ENCODE measurements at regions not wholly inside any gene's neighbourhood (a gene's known extent, or its start where the extent isn't known, plus 50 kb on each side); places are given as distances from the start of the nearest gene placed in this dataset.

DNA sequence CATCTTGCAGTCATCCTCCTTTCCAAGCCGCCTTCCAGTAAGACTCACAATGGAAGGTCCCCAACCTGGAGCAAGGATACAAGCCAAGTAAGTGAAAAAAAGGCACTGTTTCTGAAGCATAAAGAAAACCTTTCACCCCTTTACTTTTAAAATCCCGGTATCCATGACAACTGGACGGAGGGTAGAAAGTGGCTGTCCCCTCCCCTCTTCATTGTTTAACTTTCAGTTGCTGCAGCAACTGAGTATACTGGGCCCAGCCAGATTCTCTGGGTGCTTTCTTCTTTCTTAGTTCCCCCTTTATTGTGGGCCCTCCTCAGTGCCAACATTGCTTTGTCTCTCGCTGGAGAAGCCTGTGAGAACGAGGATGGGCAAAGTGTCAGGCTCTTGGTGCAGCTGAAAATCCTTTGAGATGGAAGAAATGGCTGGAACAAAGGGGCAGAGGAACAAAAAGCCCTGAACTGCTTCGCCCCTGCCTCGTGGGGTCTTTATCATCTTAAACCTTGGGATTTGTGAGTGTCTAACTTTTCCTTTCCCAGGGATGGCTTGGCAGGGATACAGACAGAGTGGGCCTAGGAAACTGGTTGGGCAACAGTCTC, 224.0 kb upstream of the RGMA start:
- no peaks in the 10 kb centered on the region for H3K9me3 ChIP-seq (ENCODE audit: low read depth)
- no peak for DNase-seq
- H3K27ac ChIP-seq, result no peak overlapping the region
- no peak overlapping the region for H2AFZ ChIP-seq
- TF ChIP-seq EZH2phosphoT487 (IDR thresholded peaks at IDR 0.05; ENCODE audit: insufficient read depth, low read depth) (no peak), EZH2 (IDR thresholded peaks at IDR 0.05; ENCODE audit: insufficient read depth, poor library complexity, severe bottlenecking) (no peak)
- H3K4me1 ChIP-seq (ENCODE audit: insufficient read depth), result no peaks in the 10 kb centered on the region
- in situ Hi-C loops (cut with MboI), result no loop called here
- 14 to 15% methylated on average over 7 of the region's 7 CpGs for whole genome bisulfite sequencing, 2 experiments (ENCODE audit: low coverage in 1 of 2, low lambda C conversion rate in 2 of 2, missing lambda C conversion rate in 2 of 2)
- no peak overlapping the region for H3K9ac ChIP-seq
- H3K27me3 ChIP-seq (replicated peaks; ENCODE audit: insufficient read depth), result no peaks in the 10 kb centered on the region
- H4K20me1 ChIP-seq (ENCODE audit: insufficient read depth), result no peaks in the 10 kb centered on the region
- no peaks in the 10 kb centered on the region for H3K79me2 ChIP-seq (ENCODE audit: insufficient read depth)
- H3K4me2 ChIP-seq (ENCODE audit: unreplicated experiment), result no peak overlapping the region
- no peaks in the 10 kb centered on the region for H3K36me3 ChIP-seq (ENCODE audit: low read depth)
- H3K9me2 ChIP-seq (ENCODE audit: insufficient read depth), result no peaks in the 10 kb centered on the region
- no peaks in the 10 kb centered on the region for H3F3A ChIP-seq (ENCODE audit: insufficient read depth)
- no peak overlapping the region for H3K4me3 ChIP-seq

DNA sequence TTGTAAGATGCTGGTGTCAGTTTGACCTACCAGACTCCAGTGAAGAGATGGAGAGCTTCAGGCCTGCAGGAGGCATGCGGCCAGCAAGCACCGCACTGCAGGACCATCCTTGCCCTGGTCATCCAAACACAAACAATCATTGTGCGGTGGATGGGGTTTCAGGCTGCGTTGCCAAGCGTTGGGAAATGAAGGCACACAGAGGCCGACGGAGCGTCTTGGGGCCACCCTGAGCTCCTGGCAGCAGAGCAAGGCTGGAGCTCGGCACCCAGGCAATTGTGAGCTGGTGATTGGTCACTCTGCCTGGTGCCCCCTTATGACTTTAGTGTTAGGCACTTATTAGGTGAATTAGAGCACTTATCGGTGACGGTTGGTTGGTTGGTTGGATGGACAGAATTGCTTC, 222.6 kb upstream of the RGMA start:
- Histone ChIP-seq H3K9me3 (ENCODE audit: low read depth) (no peaks in the 10 kb centered on the region), H3K27ac (no peak overlapping the region), H2AFZ (no peak overlapping the region), H3K27me3 (replicated peaks; ENCODE audit: insufficient read depth) (no peaks in the 10 kb centered on the region), H3F3A (ENCODE audit: insufficient read depth) (no peaks in the 10 kb centered on the region), H3K9me2 (ENCODE audit: insufficient read depth) (no peaks in the 10 kb centered on the region), H3K4me1 (ENCODE audit: insufficient read depth) (no peaks in the 10 kb centered on the region), H3K36me3 (ENCODE audit: low read depth) (no peaks in the 10 kb centered on the region), H4K20me1 (ENCODE audit: insufficient read depth) (no peaks in the 10 kb centered on the region), H3K4me3 (no peak overlapping the region), H3K9ac (no peak overlapping the region), H3K4me2 (ENCODE audit: unreplicated experiment) (no peak overlapping the region), H3K79me2 (ENCODE audit: insufficient read depth) (no peaks in the 10 kb centered on the region)
- no peak for TF ChIP-seq EZH2 (IDR thresholded peaks at IDR 0.05; ENCODE audit: insufficient read depth, poor library complexity, severe bottlenecking)
- TF ChIP-seq EZH2phosphoT487 (IDR thresholded peaks at IDR 0.05; ENCODE audit: insufficient read depth, low read depth), result no peak
- no peak for DNase-seq
- WGBS, 2 experiments (ENCODE audit: low coverage in 1 of 2, low lambda C conversion rate in 2 of 2, missing lambda C conversion rate in 2 of 2), result 52 to 56% methylated on average over 11 of the region's 11 CpGs
- in situ Hi-C loops (cut with MboI), result no loop called here

DNA sequence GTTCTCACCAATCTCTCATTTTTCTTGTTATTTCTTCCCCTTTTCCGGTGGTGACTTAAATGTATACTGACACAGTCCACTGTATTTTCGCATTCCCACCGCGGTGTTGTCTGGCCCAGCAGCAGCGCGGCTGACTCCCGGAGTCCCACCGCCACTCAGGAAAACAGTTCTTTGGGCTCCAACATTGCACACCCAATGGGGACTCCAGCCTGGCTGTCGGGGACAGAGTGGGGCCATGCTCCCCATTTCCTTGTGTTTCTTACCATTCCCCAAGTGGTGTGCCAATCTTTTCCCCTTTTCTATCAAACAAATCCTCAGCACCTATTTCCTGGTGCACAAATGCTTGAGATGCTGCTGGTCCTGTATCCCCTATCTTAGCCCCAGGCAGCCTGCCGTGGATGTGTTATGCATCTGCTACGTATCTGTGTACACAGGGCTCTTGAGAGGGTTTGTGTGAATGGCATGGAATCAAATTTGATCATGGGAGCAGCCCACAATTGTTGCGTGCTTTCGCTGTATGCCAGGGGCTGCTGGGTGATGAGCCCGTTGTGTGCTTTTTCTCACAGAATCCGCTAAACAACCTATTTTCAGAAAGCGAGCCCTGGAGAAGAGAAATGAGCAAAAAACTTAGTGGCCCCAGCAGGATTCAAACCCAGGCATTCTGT, 219.1 kb upstream of the RGMA start:
- Histone ChIP-seq H4K20me1 (ENCODE audit: insufficient read depth) (no peaks in the 10 kb centered on the region), H2AFZ (no peak overlapping the region), H3K9me3 (ENCODE audit: low read depth) (no peaks in the 10 kb centered on the region), H3K9me2 (ENCODE audit: insufficient read depth) (no peaks in the 10 kb centered on the region), H3K4me1 (ENCODE audit: insufficient read depth) (no peaks in the 10 kb centered on the region), H3K4me3 (no peak overlapping the region), H3K9ac (no peak overlapping the region), H3K4me2 (ENCODE audit: unreplicated experiment) (no peak overlapping the region), H3K27me3 (replicated peaks; ENCODE audit: insufficient read depth) (no peaks in the 10 kb centered on the region), H3F3A (ENCODE audit: insufficient read depth) (no peaks in the 10 kb centered on the region), H3K79me2 (ENCODE audit: insufficient read depth) (no peaks in the 10 kb centered on the region), H3K27ac (no peak overlapping the region), H3K36me3 (ENCODE audit: low read depth) (no peaks in the 10 kb centered on the region)
- TF ChIP-seq EZH2phosphoT487 (IDR thresholded peaks at IDR 0.05; ENCODE audit: insufficient read depth, low read depth) (no peak), EZH2 (IDR thresholded peaks at IDR 0.05; ENCODE audit: insufficient read depth, poor library complexity, severe bottlenecking) (no peak)
- no peak for DNase-seq
- in situ Hi-C loops (cut with MboI), result no loop called here
- WGBS, 2 experiments (ENCODE audit: low coverage in 1 of 2, low lambda C conversion rate in 2 of 2, missing lambda C conversion rate in 2 of 2), result 58 to 61% methylated on average over 16 of the region's 16 CpGs

DNA sequence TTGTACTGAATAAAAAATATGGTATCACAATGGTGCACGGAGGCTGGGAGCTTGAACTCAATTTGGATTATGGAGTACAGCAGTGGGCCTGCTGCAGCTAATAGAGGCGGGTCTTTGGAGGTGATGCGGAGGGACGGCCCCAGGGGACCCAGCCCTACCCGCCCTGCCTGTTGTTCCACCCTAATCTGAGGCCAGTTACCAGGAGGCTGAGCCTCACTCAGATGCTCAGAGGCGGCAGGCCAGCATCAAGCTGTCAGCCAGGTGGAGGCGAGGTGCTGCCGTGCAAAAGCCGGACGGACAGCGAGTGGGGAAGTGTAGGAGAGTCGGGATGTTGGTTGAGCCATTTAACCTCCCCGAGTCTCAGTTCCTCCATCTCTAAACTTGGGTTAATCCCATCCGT, 218.5 kb upstream of the RGMA start:
- no peak overlapping the region for H2AFZ ChIP-seq
- no peak overlapping the region for H3K27ac ChIP-seq
- no peak for TF ChIP-seq EZH2phosphoT487 (IDR thresholded peaks at IDR 0.05; ENCODE audit: insufficient read depth, low read depth)
- TF ChIP-seq EZH2 (IDR thresholded peaks at IDR 0.05; ENCODE audit: insufficient read depth, poor library complexity, severe bottlenecking), result no peak
- no peak overlapping the region for H3K9ac ChIP-seq
- no peak for DNase-seq
- H3F3A ChIP-seq (ENCODE audit: insufficient read depth), result no peaks in the 10 kb centered on the region
- no peaks in the 10 kb centered on the region for H3K9me3 ChIP-seq (ENCODE audit: low read depth)
- H3K4me2 ChIP-seq (ENCODE audit: unreplicated experiment), result no peak overlapping the region
- no peaks in the 10 kb centered on the region for H3K79me2 ChIP-seq (ENCODE audit: insufficient read depth)
- 52 to 60% methylated on average over 14 of the region's 14 CpGs for WGBS, 2 experiments (ENCODE audit: low coverage in 1 of 2, low lambda C conversion rate in 2 of 2, missing lambda C conversion rate in 2 of 2)
- no peaks in the 10 kb centered on the region for H3K36me3 ChIP-seq (ENCODE audit: low read depth)
- H3K4me3 ChIP-seq, result no peak overlapping the region
- no peaks in the 10 kb centered on the region for H3K4me1 ChIP-seq (ENCODE audit: insufficient read depth)
- H3K9me2 ChIP-seq (ENCODE audit: insufficient read depth), result no peaks in the 10 kb centered on the region
- no peaks in the 10 kb centered on the region for H3K27me3 ChIP-seq (replicated peaks; ENCODE audit: insufficient read depth)
- H4K20me1 ChIP-seq (ENCODE audit: insufficient read depth), result no peaks in the 10 kb centered on the region
- in situ Hi-C loops (cut with MboI), result no loop called here
